Fibroblast of lung (primary cell): ENCODE measurements at regions not wholly inside any gene's neighbourhood (a gene's known extent, or its start where the extent isn't known, plus 50 kb on each side); places are given as distances from the start of the nearest gene placed in this dataset.

ENCODE experiments used
- DNase-seq, 2 donors: peaks; one replicate each; pipeline versions ENCODE4 v3.0.0 to v3.0.0-alpha.2; 2010; ENCODE audit warnings: low read depth in 2 of 2
- H2AFZ ChIP-seq: 2 replicates; pipeline ENCODE4 v1.5.1; 2012; ENCODE audit warnings: low read length, control low read depth, inconsistent platforms
- H3K27ac ChIP-seq: 2 replicates; pipeline ENCODE4 v1.5.1; 2011; ENCODE audit warnings: low read length, control low read depth; ENCODE audit not compliant: insufficient read depth
- H3K27me3 ChIP-seq: 2 replicates; pipeline ENCODE4 v1.5.1; 2011; ENCODE audit warnings: mild to moderate bottlenecking, low read length; ENCODE audit not compliant: control insufficient read depth, insufficient read depth
- H3K36me3 ChIP-seq: 2 replicates; pipeline ENCODE4 v1.5.1; 2011; ENCODE audit warnings: low read length; ENCODE audit not compliant: control insufficient read depth, insufficient read depth
- H3K4me1 ChIP-seq: 2 replicates; pipeline ENCODE4 v1.5.1; 2011; ENCODE audit warnings: low read length; ENCODE audit not compliant: control insufficient read depth, insufficient read depth; ENCODE audit errors: extremely low read depth
- H3K4me2 ChIP-seq: 2 replicates; pipeline ENCODE4 v1.5.1; 2011; ENCODE audit warnings: low read length, control low read depth; ENCODE audit not compliant: insufficient read depth; ENCODE audit errors: extremely low read depth
- H3K4me3 ChIP-seq, 4 experiments: fragments of 200-600 bp in 1 of 4; sonication (generic) in 1 of 4; replicated peaks in 1 of 4; 2 replicates each; pipeline ENCODE4 v1.5.1; 2011 to 2016; ENCODE audit warnings: low read length in 4 of 4, low read depth in 3 of 4, mild to moderate bottlenecking in 3 of 4, control low read depth in 2 of 4, inconsistent platforms in 1 of 4, mixed read lengths in 1 of 4; ENCODE audit not compliant: insufficient read depth in 1 of 4; ENCODE audit errors: control extremely low read depth in 1 of 4
- H3K79me2 ChIP-seq: 2 replicates; pipeline ENCODE4 v1.5.1; 2012; ENCODE audit warnings: mild to moderate bottlenecking, low read length, inconsistent platforms; ENCODE audit not compliant: control insufficient read depth, insufficient read depth
- H3K9ac ChIP-seq: 2 replicates; pipeline ENCODE4 v1.5.1; 2011; ENCODE audit warnings: mild to moderate bottlenecking, low read length, control low read depth; ENCODE audit not compliant: insufficient read depth
- H3K9me3 ChIP-seq: 2 replicates; pipeline ENCODE4 v1.5.1; 2012; ENCODE audit warnings: low read depth, low read length; ENCODE audit not compliant: control insufficient read depth, insufficient read depth
- H4K20me1 ChIP-seq: 2 replicates; pipeline ENCODE4 v1.5.1; 2011; ENCODE audit warnings: low read length; ENCODE audit not compliant: control insufficient read depth, insufficient read depth; ENCODE audit errors: extremely low read depth
- EZH2 ChIP-seq: IDR thresholded peaks from 2 replicates; pipeline ENCODE4 v1.5.1; 2012; ENCODE audit warnings: low read length, control low read depth, mild to moderate bottlenecking; ENCODE audit errors: missing control alignments
- TF ChIP-seq, protein P1 (sequence below), 2 donors: IDR thresholded peaks in 1 of 2; conservative IDR thresholded peaks in 1 of 2; 1 replicate in 1 of 2; 2 replicates in 1 of 2; pipeline ENCODE4 v1.5.1; 2011 to 2012; ENCODE audit warnings: low read length in 2 of 2, control low read depth in 1 of 2, inconsistent platforms in 1 of 2, low read depth in 1 of 2, mild to moderate bottlenecking in 1 of 2

DNA sequence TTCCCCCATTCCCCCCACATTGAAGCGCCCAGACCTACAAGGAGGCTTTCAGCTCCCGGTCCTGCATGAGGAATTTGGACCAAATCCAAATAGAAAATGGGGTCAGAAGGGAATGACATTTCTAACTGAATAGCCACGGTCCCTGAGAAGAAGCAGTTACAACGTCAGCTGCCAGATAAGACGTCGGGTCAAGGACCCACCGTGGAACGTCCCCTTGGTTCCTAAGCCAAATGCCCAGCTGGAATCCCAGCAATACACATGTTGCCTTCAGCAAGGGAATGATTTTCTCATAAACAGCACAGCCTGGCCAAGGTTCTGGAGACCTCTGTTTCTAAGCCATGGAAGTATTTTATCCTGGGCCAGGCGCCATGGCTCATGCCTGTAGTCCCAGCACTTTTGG is 109.1 kb upstream of the PEG3 start:
- no peaks in the 10 kb centered on the region for H3K9me3 ChIP-seq
- H3K36me3 ChIP-seq = no peaks in the 10 kb centered on the region
- no peak overlapping the region for H2AFZ ChIP-seq
- H3K27ac ChIP-seq = no peak overlapping the region
- H3K4me2 ChIP-seq = no peak overlapping the region
- H4K20me1 ChIP-seq = no peaks in the 10 kb centered on the region
- no peaks in the 10 kb centered on the region for H3K4me1 ChIP-seq
- no peak overlapping the region for H3K4me3 ChIP-seq
- no peak for DNase-seq
- H3K79me2 ChIP-seq = no peaks in the 10 kb centered on the region
- H3K9ac ChIP-seq = no peak overlapping the region
- H3K27me3 ChIP-seq = no peaks in the 10 kb centered on the region
- TF ChIP-seq, protein P1, sequence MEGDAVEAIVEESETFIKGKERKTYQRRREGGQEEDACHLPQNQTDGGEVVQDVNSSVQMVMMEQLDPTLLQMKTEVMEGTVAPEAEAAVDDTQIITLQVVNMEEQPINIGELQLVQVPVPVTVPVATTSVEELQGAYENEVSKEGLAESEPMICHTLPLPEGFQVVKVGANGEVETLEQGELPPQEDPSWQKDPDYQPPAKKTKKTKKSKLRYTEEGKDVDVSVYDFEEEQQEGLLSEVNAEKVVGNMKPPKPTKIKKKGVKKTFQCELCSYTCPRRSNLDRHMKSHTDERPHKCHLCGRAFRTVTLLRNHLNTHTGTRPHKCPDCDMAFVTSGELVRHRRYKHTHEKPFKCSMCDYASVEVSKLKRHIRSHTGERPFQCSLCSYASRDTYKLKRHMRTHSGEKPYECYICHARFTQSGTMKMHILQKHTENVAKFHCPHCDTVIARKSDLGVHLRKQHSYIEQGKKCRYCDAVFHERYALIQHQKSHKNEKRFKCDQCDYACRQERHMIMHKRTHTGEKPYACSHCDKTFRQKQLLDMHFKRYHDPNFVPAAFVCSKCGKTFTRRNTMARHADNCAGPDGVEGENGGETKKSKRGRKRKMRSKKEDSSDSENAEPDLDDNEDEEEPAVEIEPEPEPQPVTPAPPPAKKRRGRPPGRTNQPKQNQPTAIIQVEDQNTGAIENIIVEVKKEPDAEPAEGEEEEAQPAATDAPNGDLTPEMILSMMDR (conservative IDR thresholded peaks at IDR 0.05 in 1 of 2, IDR thresholded peaks at IDR 0.05 in 1 of 2; ENCODE audit: low read depth in 1 of 2, low read length in 2 of 2) = no peak
- TF ChIP-seq EZH2 = no peak

DNA sequence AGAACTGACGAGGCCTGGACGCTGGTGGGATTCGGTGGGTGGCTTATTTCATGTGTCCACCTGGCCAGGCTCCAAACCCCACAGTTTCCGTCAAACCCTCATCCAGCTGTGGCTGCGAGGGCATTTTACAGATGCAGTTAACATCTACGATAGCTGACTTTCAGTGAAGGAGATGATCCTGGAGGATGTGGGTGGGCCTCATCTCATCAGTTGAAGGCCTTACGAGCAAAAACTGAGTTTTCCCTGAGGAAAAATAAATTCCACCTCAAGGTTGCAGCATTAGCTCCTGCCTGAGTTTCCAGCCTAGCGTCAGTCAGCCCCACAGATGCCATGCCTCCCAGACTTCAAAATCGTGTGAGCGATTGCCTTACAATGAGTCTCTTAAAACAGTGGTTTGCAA is 111.1 kb upstream of the PEG3 start:
- H3K27ac ChIP-seq = no peak overlapping the region
- H3K4me1 ChIP-seq = no peaks in the 10 kb centered on the region
- H3K9ac ChIP-seq = no peak overlapping the region
- no peaks in the 10 kb centered on the region for H3K79me2 ChIP-seq
- H3K9me3 ChIP-seq = no peaks in the 10 kb centered on the region
- H3K4me2 ChIP-seq = no peak overlapping the region
- H3K27me3 ChIP-seq = no peaks in the 10 kb centered on the region
- TF ChIP-seq EZH2 = no peak
- TF ChIP-seq, protein P1 (conservative IDR thresholded peaks at IDR 0.05 in 1 of 2, IDR thresholded peaks at IDR 0.05 in 1 of 2; ENCODE audit: low read depth in 1 of 2, low read length in 2 of 2) = no peak
- no peak for DNase-seq
- no peaks in the 10 kb centered on the region for H4K20me1 ChIP-seq
- H3K4me3 ChIP-seq = no peak overlapping the region
- no peaks in the 10 kb centered on the region for H3K36me3 ChIP-seq
- H2AFZ ChIP-seq = no peak overlapping the region

DNA sequence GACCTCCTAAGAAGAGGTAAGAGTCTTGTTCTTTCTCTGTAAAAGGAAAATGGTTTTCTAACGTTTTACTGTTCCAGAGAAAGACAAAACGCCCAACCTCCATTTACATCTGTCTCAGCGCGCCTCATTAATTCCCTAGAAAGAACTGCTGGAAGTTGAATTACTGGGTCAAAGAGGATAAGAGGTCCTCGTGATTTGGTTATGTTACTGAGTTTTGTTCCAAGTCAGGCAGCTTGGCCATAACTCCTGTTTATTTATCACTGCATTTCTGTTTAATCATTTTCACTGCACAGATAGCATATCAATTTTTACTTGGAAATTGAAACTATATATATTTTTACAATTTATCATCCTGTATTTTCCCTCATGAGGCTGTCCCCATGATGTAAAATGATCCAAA is 112.9 kb upstream of the PEG3 start:
- Histone ChIP-seq H3K36me3 (no peaks in the 10 kb centered on the region), H4K20me1 (no peaks in the 10 kb centered on the region), H3K4me2 (no peak overlapping the region), H3K9ac (no peak overlapping the region), H3K4me1 (no peaks in the 10 kb centered on the region), H3K4me3 (no peak overlapping the region), H3K27me3 (no peaks in the 10 kb centered on the region), H3K27ac (no peak overlapping the region), H2AFZ (no peak overlapping the region), H3K9me3 (no peaks in the 10 kb centered on the region), H3K79me2 (no peaks in the 10 kb centered on the region)
- no peak for TF ChIP-seq EZH2
- TF ChIP-seq, protein P1 (conservative IDR thresholded peaks at IDR 0.05 in 1 of 2, IDR thresholded peaks at IDR 0.05 in 1 of 2; ENCODE audit: low read depth in 1 of 2, low read length in 2 of 2) = no peak
- DNase-seq = no peak
